GM12878 (cell line): ENCODE measurements at regions not wholly inside any gene's neighbourhood (a gene's known extent, or its start where the extent isn't known, plus 50 kb on each side); places are given as distances from the start of the nearest gene placed in this dataset.

Experiments used
- BACH1 ChIP-seq: fragments of 450-650 bp; IDR thresholded peaks from 2 replicates; pipeline ENCODE4 v1.6.1; 2017; ENCODE audit warnings: mild to moderate bottlenecking, borderline replicate concordance
- CTCF ChIP-seq, 3 experiments: IDR thresholded peaks in 2 of 3; conservative IDR thresholded peaks in 1 of 3; 2 replicates each; pipeline ENCODE4 v1.5.1; 2011; ENCODE audit warnings: low read depth in 3 of 3, low read length in 3 of 3, mild to moderate bottlenecking in 3 of 3, control low read depth in 2 of 3, moderate library complexity in 2 of 3, inconsistent platforms in 1 of 3, mixed read lengths in 1 of 3; ENCODE audit not compliant: control insufficient read depth in 2 of 3, insufficient read depth in 1 of 3; ENCODE audit errors: extremely low read depth in 1 of 3
- EZH2 ChIP-seq: IDR thresholded peaks from 2 replicates; pipeline ENCODE4 v1.6.1; 2012; ENCODE audit warnings: low read depth, mild to moderate bottlenecking, control low read depth, inconsistent platforms, low read length, borderline replicate concordance; ENCODE audit not compliant: control insufficient read depth
- FOXK2 ChIP-seq: fragments of 450-650 bp; IDR thresholded peaks from 2 replicates; pipeline ENCODE4 v1.6.1; 2017; ENCODE audit warnings: mild to moderate bottlenecking, moderate library complexity
- MAX ChIP-seq: IDR thresholded peaks from 2 replicates; pipeline ENCODE4 v1.6.1; 2012; ENCODE audit warnings: low read depth, low read length, improper control_type of control experiment
- PAX5 ChIP-seq: IDR thresholded peaks from 2 replicates; pipeline ENCODE4 v1.6.1; 2011; ENCODE audit warnings: low read depth, low read length, borderline replicate concordance
- POLR2A ChIP-seq: IDR thresholded peaks from 2 replicates; pipeline ENCODE4 v1.6.1; 2011; ENCODE audit warnings: low read depth, mild to moderate bottlenecking, low read length
- SIN3A ChIP-seq: IDR thresholded peaks from 2 replicates; pipeline ENCODE4 v1.6.1; 2012; ENCODE audit warnings: low read depth, low read length, improper control_type of control experiment
- SREBF2 ChIP-seq: IDR thresholded peaks from 2 replicates; pipeline ENCODE4 v1.6.1; 2012; ENCODE audit warnings: mild to moderate bottlenecking, low read length
- SUPT20H ChIP-seq: IDR thresholded peaks from 2 replicates; pipeline ENCODE4 v1.6.1; 2011; ENCODE audit warnings: low read depth, mild to moderate bottlenecking, low read length, moderate library complexity, borderline replicate concordance; ENCODE audit not compliant: control insufficient read depth

GRCh38 chr4:75370576-75370975 lies 143.6 kb downstream of the RCHY1 start:
- TF ChIP-seq MAX, result no peak
- no peak for TF ChIP-seq CTCF (IDR thresholded peaks at IDR 0.05 in 2 of 3, conservative IDR thresholded peaks at IDR 0.05 in 1 of 3; ENCODE audit: control insufficient read depth in 2 of 3, extremely low read depth in 1 of 3, insufficient read depth in 1 of 3, low read depth in 3 of 3, low read length in 3 of 3)
- no peak for TF ChIP-seq SUPT20H
- TF ChIP-seq POLR2A, result no peak
- no peak for TF ChIP-seq EZH2
- no peak for TF ChIP-seq SREBF2
- no peak for TF ChIP-seq FOXK2
- TF ChIP-seq PAX5, result no peak
- TF ChIP-seq SIN3A, result no peak
- no peak for TF ChIP-seq BACH1
